SK-N-SH treated with all-trans-retinoic acid at 6 μM for 48 hours (cell line): ENCODE measurements at regions not wholly inside any gene's neighbourhood (a gene's known extent, or its start where the extent isn't known, plus 50 kb on each side); places are given as distances from the start of the nearest gene placed in this dataset.

Source experiments
- ATAC-seq: fragments of 200-7000 bp; cut with Tn5 transposase; 3 replicates; pipeline ENCODE4 v1.9.1; 2020; ENCODE audit warnings: mild to moderate bottlenecking, moderate library complexity
- ARNTL ChIP-seq: fragments of 450-650 bp; formaldehyde crosslinking; IDR thresholded peaks from 2 replicates; pipeline ENCODE4 v1.5.0; 2020; ENCODE audit warnings: low read depth, mild to moderate bottlenecking, moderate library complexity, borderline replicate concordance
- CREB5 ChIP-seq: fragments of 250-450 bp; sonication (Bioruptor Pico); IDR thresholded peaks from 2 replicates; pipeline ENCODE4 v1.5.1; 2020; ENCODE audit warnings: low read depth, mild to moderate bottlenecking, moderate library complexity
- CSDC2 ChIP-seq: fragments of 250-450 bp; sonication (Bioruptor Pico); IDR thresholded peaks from 2 replicates; pipeline ENCODE4 v1.5.0; 2020; ENCODE audit warnings: mild to moderate bottlenecking, moderate library complexity
- CSRNP3 ChIP-seq: fragments of 250-450 bp; sonication (Bioruptor Pico); IDR thresholded peaks from 2 replicates; pipeline ENCODE4 v1.5.1; 2021; ENCODE audit warnings: mild to moderate bottlenecking, moderate library complexity
- ESRRG ChIP-seq: fragments of 250-450 bp; sonication (Bioruptor Pico); IDR thresholded peaks from 2 replicates; pipeline ENCODE4 v1.6.1; 2021; ENCODE audit warnings: mild to moderate bottlenecking
- GLIS3 ChIP-seq: fragments of 250-450 bp; sonication (Bioruptor Pico); IDR thresholded peaks from 2 replicates; pipeline ENCODE4 v1.5.0; 2020; ENCODE audit warnings: mild to moderate bottlenecking, moderate library complexity
- ISL1 ChIP-seq: fragments of 250-450 bp; sonication (Bioruptor Pico); IDR thresholded peaks from 2 replicates; pipeline ENCODE4 v2.1.2; 2022; ENCODE audit warnings: mild to moderate bottlenecking, moderate library complexity
- OSR1 ChIP-seq: fragments of 250-450 bp; sonication (Bioruptor Pico); IDR thresholded peaks from 2 replicates; pipeline ENCODE4 v1.8.0; 2022; ENCODE audit warnings: moderate library complexity, mild to moderate bottlenecking, inconsistent platforms
- PATZ1 ChIP-seq: fragments of 250-450 bp; sonication (Bioruptor Pico); IDR thresholded peaks from 2 replicates; pipeline ENCODE4 v1.8.0; 2020; ENCODE audit warnings: mild to moderate bottlenecking, moderate library complexity, borderline replicate concordance
- POU6F1 ChIP-seq: fragments of 250-450 bp; sonication (Bioruptor Pico); IDR thresholded peaks from 2 replicates; pipeline ENCODE4 v1.8.0; 2021; ENCODE audit warnings: low read depth, mild to moderate bottlenecking, moderate library complexity, borderline replicate concordance
- PPARA ChIP-seq: fragments of 250-450 bp; sonication (Bioruptor Pico); IDR thresholded peaks from 2 replicates; pipeline ENCODE4 v1.5.0; 2020; ENCODE audit warnings: mild to moderate bottlenecking, borderline replicate concordance
- RARB ChIP-seq: fragments of 250-450 bp; sonication (Bioruptor Pico); IDR thresholded peaks from 2 replicates; pipeline ENCODE4 v1.8.0; 2021; ENCODE audit warnings: mild to moderate bottlenecking, moderate library complexity
- SNAI2 ChIP-seq: fragments of 250-450 bp; sonication (Bioruptor Pico); IDR thresholded peaks from 2 replicates; pipeline ENCODE4 v1.5.0; 2020; ENCODE audit warnings: mild to moderate bottlenecking, moderate library complexity
- TCF4 ChIP-seq: fragments of 250-450 bp; sonication (Bioruptor Pico); IDR thresholded peaks from 2 replicates; pipeline ENCODE4 v1.8.0; 2021; ENCODE audit warnings: mild to moderate bottlenecking, moderate library complexity, borderline replicate concordance
- TOX ChIP-seq: fragments of 250-450 bp; sonication (Bioruptor Pico); IDR thresholded peaks from 2 replicates; pipeline ENCODE4 v1.8.0; 2021; ENCODE audit warnings: mild to moderate bottlenecking, moderate library complexity, borderline replicate concordance
- TSHZ2 ChIP-seq: fragments of 250-450 bp; sonication (Bioruptor Pico); IDR thresholded peaks from 2 replicates; pipeline ENCODE4 v1.5.0; 2020; ENCODE audit warnings: mild to moderate bottlenecking, moderate library complexity
- ZC3H10 ChIP-seq: fragments of 250-450 bp; sonication (Bioruptor Pico); IDR thresholded peaks from 2 replicates; pipeline ENCODE4 v1.5.1; 2021; ENCODE audit warnings: mild to moderate bottlenecking, moderate library complexity
- ZFP3 ChIP-seq: fragments of 250-450 bp; sonication (Bioruptor Pico); IDR thresholded peaks from 2 replicates; pipeline ENCODE4 v1.5.0; 2020; ENCODE audit warnings: mild to moderate bottlenecking, moderate library complexity
- ZFP30 ChIP-seq: fragments of 450-650 bp; formaldehyde crosslinking; IDR thresholded peaks from 2 replicates; pipeline ENCODE4 v1.5.0; 2022; ENCODE audit warnings: mild to moderate bottlenecking, moderate library complexity
- ZNF565 ChIP-seq: fragments of 450-650 bp; formaldehyde crosslinking; conservative IDR thresholded peaks from 2 replicates; pipeline ENCODE4 v1.5.0; 2020; ENCODE audit warnings: low read depth, mild to moderate bottlenecking, moderate library complexity
- ZNF70 ChIP-seq: fragments of 450-650 bp; formaldehyde crosslinking; IDR thresholded peaks from 2 replicates; pipeline ENCODE4 v1.5.0; 2020; ENCODE audit warnings: mild to moderate bottlenecking, moderate library complexity
- ZNF8 ChIP-seq: fragments of 450-650 bp; formaldehyde crosslinking; IDR thresholded peaks from 2 replicates; pipeline ENCODE4 v1.5.0; 2020; ENCODE audit warnings: mild to moderate bottlenecking, moderate library complexity

- TF ChIP-seq ARNTL (CRISPR knock-in tag): no peak
- TF ChIP-seq ZNF565: no peak
- TF ChIP-seq RARB: no peak
- no peak for TF ChIP-seq OSR1 (CRISPR knock-in tag)
- TF ChIP-seq TOX: no peak
- no peak for TF ChIP-seq CSDC2 (CRISPR knock-in tag)
- TF ChIP-seq TSHZ2 (CRISPR knock-in tag): no peak
- TF ChIP-seq ZNF70 (CRISPR knock-in tag): no peak
- TF ChIP-seq ZFP3 (CRISPR knock-in tag): no peak
These were observed 504.1 kb upstream of the ANKRD30A start for GRCh38 chr10:36621346-36621745.

GRCh38 chr10:36612436-36612835 lies 513.0 kb upstream of the ANKRD30A start:
- ATAC-seq: no peak
- TF ChIP-seq CSDC2 (CRISPR knock-in tag) (no peak), ESRRG (no peak), ZFP3 (CRISPR knock-in tag) (no peak), ZFP30 (CRISPR knock-in tag) (no peak), PPARA (CRISPR knock-in tag) (no peak), SNAI2 (CRISPR knock-in tag) (no peak), RARB (no peak), ISL1 (CRISPR knock-in tag) (no peak), ARNTL (CRISPR knock-in tag) (no peak), ZC3H10 (no peak)

More at GRCh38 chr10:36621346-36621745, 504.1 kb upstream of the ANKRD30A start:
- no peak for ATAC-seq

GRCh38 chr10:36608866-36609265 lies 516.5 kb upstream of the ANKRD30A start:
- no peak; the same call in 2 of the 3 replicates for ATAC-seq
- TF ChIP-seq PATZ1 (CRISPR knock-in tag) (no peak), POU6F1 (CRISPR knock-in tag) (no peak), PPARA (CRISPR knock-in tag) (no peak), RARB (no peak), CREB5 (no peak), OSR1 (CRISPR knock-in tag) (no peak), TSHZ2 (CRISPR knock-in tag) (no peak), SNAI2 (CRISPR knock-in tag) (no peak), ZNF70 (CRISPR knock-in tag) (no peak), ZNF8 (CRISPR knock-in tag) (no peak), TOX (no peak), CSDC2 (CRISPR knock-in tag) (no peak), CSRNP3 (CRISPR knock-in tag) (no peak), ESRRG (no peak), ZC3H10 (no peak), GLIS3 (CRISPR knock-in tag) (no peak), ZNF565 (no peak), ARNTL (CRISPR knock-in tag) (no peak), TCF4 (CRISPR knock-in tag) (no peak)
